GM18868 (cell line): ENCODE measurements at regions not wholly inside any gene's neighbourhood (a gene's known extent, or its start where the extent isn't known, plus 50 kb on each side); places are given as distances from the start of the nearest gene placed in this dataset.
"Not testable (repeated sequence)": the region's sequence is repeated elsewhere in the genome, so short reads cannot be mapped to it uniquely, and the experiment has no call there.

Source experiments
- ATAC-seq: cut with Tn5 transposase; IDR thresholded peaks from one replicate; pipeline ENCODE4 v1.9.1; 2021; ENCODE audit warnings: mild to moderate bottlenecking, moderate library complexity; ENCODE audit not compliant: unreplicated experiment

- ATAC-seq = not testable (repeated sequence)
Measured at GRCh38 chr2:89255013-89255412, 563.5 kb downstream of the RPIA start.

GRCh38 chr2:89273443-89273842 lies 582.0 kb downstream of the RPIA start:
- ATAC-seq = not testable (repeated sequence)

GRCh38 chr2:89280536-89280935 lies 589.1 kb downstream of the RPIA start:
- not testable (repeated sequence) for ATAC-seq

- ATAC-seq = not testable (repeated sequence)
Measured at GRCh38 chr2:89286448-89287080, 595.1 kb downstream of the RPIA start.

GRCh38 chr2:89287084-89287483 lies 595.6 kb downstream of the RPIA start:
- ATAC-seq = not testable (repeated sequence)

- peak; percentile 52 for ATAC-seq
Measured at GRCh38 chr2:89291717-89292298, 600.3 kb downstream of the RPIA start.

- ATAC-seq = not testable (repeated sequence)
Measured at GRCh38 chr2:89293399-89293798, 601.9 kb downstream of the RPIA start.

- ATAC-seq = not testable (repeated sequence)
Measured at GRCh38 chr2:89294335-89294734, 602.9 kb downstream of the RPIA start.

GRCh38 chr2:89296820-89297398 lies 605.4 kb downstream of the RPIA start:
- ATAC-seq = not testable (repeated sequence)

GRCh38 chr2:89299196-89299595 lies 607.7 kb downstream of the RPIA start:
- ATAC-seq = peak; percentile 88

GRCh38 chr2:89305623-89306022 lies 614.1 kb downstream of the RPIA start:
- not testable (repeated sequence) for ATAC-seq

GRCh38 chr2:89306869-89307637 lies 615.6 kb downstream of the RPIA start:
- ATAC-seq = not testable (repeated sequence)

- peak; percentile 81 for ATAC-seq
Measured at GRCh38 chr2:89318990-89319389, 627.5 kb downstream of the RPIA start.

- ATAC-seq = not testable (repeated sequence)
Measured at GRCh38 chr2:89325894-89326293, 634.4 kb downstream of the RPIA start.

- ATAC-seq = not testable (repeated sequence)
Measured at GRCh38 chr2:89326455-89326854, 635.0 kb downstream of the RPIA start.

GRCh38 chr2:89328790-89329189 lies 637.3 kb downstream of the RPIA start:
- ATAC-seq = not testable (repeated sequence)
